OCI-LY3 (cell line): ENCODE measurements at regions not wholly inside any gene's neighbourhood (a gene's known extent, or its start where the extent isn't known, plus 50 kb on each side); places are given as distances from the start of the nearest gene placed in this dataset.

ENCODE experiments used
- CTCF ChIP-seq: fragments of 200-600, 300-600 bp; sonication (generic); IDR thresholded peaks from 2 replicates; pipeline ENCODE4 v1.5.1; 2014; ENCODE audit warnings: antibody characterized with exemption, low read length, low read depth
- EZH2phosphoT487 ChIP-seq: fragments of 200-600 bp; shearing (Covaris generic); IDR thresholded peaks from 2 replicates; pipeline ENCODE4 v1.6.1; 2018; ENCODE audit warnings: antibody characterized with exemption, mixed run types, low read depth

GRCh38 chr2:224114428-224114827 is 75.3 kb upstream of the SERPINE2 start:
- TF ChIP-seq CTCF, result no peak
- TF ChIP-seq EZH2phosphoT487, result no peak
